GM23338 (cell line): ENCODE measurements at regions not wholly inside any gene's neighbourhood (a gene's known extent, or its start where the extent isn't known, plus 50 kb on each side); places are given as distances from the start of the nearest gene placed in this dataset.

Source experiments
- ATAC-seq: fragments of 200-7000 bp; cut with Tn5 transposase; 3 replicates; pipeline ENCODE4 v1.9.1; 2020
- DNase-seq: peaks from one replicate; pipeline ENCODE4 v3.0.0-alpha.2; 2015; ENCODE audit warnings: low spot score
- H2AFZ ChIP-seq: fragments of 200-600 bp; sonication (generic); 2 replicates; pipeline ENCODE4 v1.8.0; 2016; ENCODE audit warnings: antibody characterized with exemption, mild to moderate bottlenecking, moderate library complexity
- H3F3A ChIP-seq: fragments of 200-600 bp; sonication (generic); replicated peaks from 2 replicates; pipeline ENCODE4 v1.8.0; 2017; ENCODE audit warnings: antibody characterized with exemption, mixed run types, low read depth
- H3K27ac ChIP-seq: fragments of 200-600 bp; sonication (generic); 2 replicates; pipeline ENCODE4 v1.6.1; 2016; ENCODE audit warnings: low read depth
- H3K27me3 ChIP-seq: fragments of 200-600 bp; sonication (generic); 2 replicates; pipeline ENCODE4 v1.8.0; 2016; ENCODE audit warnings: mild to moderate bottlenecking, mixed run types, moderate library complexity; ENCODE audit not compliant: insufficient read depth
- H3K36me3 ChIP-seq: fragments of 200-600 bp; sonication (generic); 2 replicates; pipeline ENCODE4 v1.8.0; 2016; ENCODE audit warnings: mild to moderate bottlenecking; ENCODE audit not compliant: insufficient read depth
- H3K4me1 ChIP-seq: fragments of 200-600 bp; sonication (generic); 2 replicates; pipeline ENCODE4 v1.8.0; 2016; ENCODE audit warnings: mild to moderate bottlenecking, moderate library complexity; ENCODE audit not compliant: insufficient read depth
- H3K4me2 ChIP-seq: fragments of 200-600 bp; sonication (generic); 2 replicates; pipeline ENCODE4 v1.7.1; 2017; ENCODE audit warnings: mixed run types
- H3K4me3 ChIP-seq: fragments of 200-600 bp; sonication (generic); 2 replicates; pipeline ENCODE4 v1.6.1; 2016; ENCODE audit warnings: mixed run types
- H3K79me2 ChIP-seq: fragments of 200-600 bp; sonication (generic); replicated peaks from 2 replicates; pipeline ENCODE4 v1.8.0; 2017; ENCODE audit warnings: mild to moderate bottlenecking; ENCODE audit not compliant: insufficient read depth
- H3K9me2 ChIP-seq: fragments of 200-600 bp; sonication (generic); 2 replicates; pipeline ENCODE4 v1.8.0; 2017; ENCODE audit not compliant: insufficient read depth
- H4K20me1 ChIP-seq: fragments of 200-600 bp; sonication (generic); replicated peaks from 2 replicates; pipeline ENCODE4 v1.8.0; 2017; ENCODE audit warnings: mild to moderate bottlenecking; ENCODE audit not compliant: insufficient read depth
- H3K27ac Mint-ChIP-seq: 2 replicates; pipeline ENCODE4 v1.8.0; 2020; ENCODE audit warnings: inconsistent platforms, mild to moderate bottlenecking, moderate library complexity, mixed read lengths
- H3K27me3 Mint-ChIP-seq: 3 replicates; pipeline ENCODE4 v1.8.0; 2022; ENCODE audit warnings: low read depth, mild to moderate bottlenecking, moderate library complexity, mixed read lengths, inconsistent platforms; ENCODE audit not compliant: insufficient read depth, poor library complexity
- H3K36me3 Mint-ChIP-seq: 3 replicates; pipeline ENCODE4 v1.8.0; 2021; ENCODE audit warnings: low read depth, mild to moderate bottlenecking, inconsistent platforms, moderate library complexity, mixed read lengths
- H3K4me1 Mint-ChIP-seq: 3 replicates; pipeline ENCODE4 v1.8.0; 2020; ENCODE audit warnings: mild to moderate bottlenecking, inconsistent platforms, mixed read lengths
- H3K4me3 Mint-ChIP-seq: 3 replicates; pipeline ENCODE4 v1.8.0; 2021; ENCODE audit warnings: moderate library complexity, mild to moderate bottlenecking, inconsistent platforms, mixed read lengths
- H3K9me3 Mint-ChIP-seq: 3 replicates; pipeline ENCODE4 v1.8.0; 2020; ENCODE audit warnings: moderate library complexity, mild to moderate bottlenecking, inconsistent platforms, mixed read lengths
- ETS1 ChIP-seq: IDR thresholded peaks from 2 replicates; pipeline ENCODE4 v1.6.1; 2016; ENCODE audit warnings: antibody characterized with exemption
- EZH2 ChIP-seq: fragments of 200-600 bp; sonication (generic); IDR thresholded peaks from one replicate; pipeline ENCODE4 v1.8.0; 2017; ENCODE audit warnings: antibody characterized with exemption, mild to moderate bottlenecking, low read depth; ENCODE audit not compliant: unreplicated experiment
- NANOG ChIP-seq: IDR thresholded peaks from 2 replicates; pipeline ENCODE4 v1.6.1; 2016; ENCODE audit warnings: antibody characterized with exemption, borderline replicate concordance
- POLR2AphosphoS5 ChIP-seq: IDR thresholded peaks from 2 replicates; pipeline ENCODE4 v1.6.1; 2016; ENCODE audit warnings: antibody characterized with exemption, low read depth
- REST ChIP-seq: IDR thresholded peaks from one replicate; pipeline ENCODE4 v1.6.1; 2018; ENCODE audit warnings: antibody characterized with exemption; ENCODE audit not compliant: unreplicated experiment
- ZNF331 ChIP-seq: fragments of 250-450 bp; sonication (Bioruptor Pico); IDR thresholded peaks from 2 replicates; pipeline ENCODE4 v1.5.0; 2020; ENCODE audit warnings: low read depth, mild to moderate bottlenecking, moderate library complexity
- ZNF462 ChIP-seq: fragments of 250-450 bp; sonication (Bioruptor Pico); IDR thresholded peaks from 2 replicates; pipeline ENCODE4 v1.5.0; 2020; ENCODE audit warnings: mild to moderate bottlenecking, moderate library complexity

- H3K27me3 Mint-ChIP-seq: no peaks in the 10 kb centered on the region
- H3K4me3 Mint-ChIP-seq: no peak overlapping the region
- no peaks in the 10 kb centered on the region for H3K79me2 ChIP-seq
- no peaks in the 10 kb centered on the region for H3K4me1 Mint-ChIP-seq
- H3F3A ChIP-seq: no peaks in the 10 kb centered on the region
- no peaks in the 10 kb centered on the region for H4K20me1 ChIP-seq
- no peaks in the 10 kb centered on the region; the same call in 1 of the 2 replicates for H3K9me2 ChIP-seq
- H3K27ac ChIP-seq: no peak overlapping the region
- no peak for ATAC-seq
- no peak for DNase-seq
- H3K4me1 ChIP-seq: no peaks in the 10 kb centered on the region
- no peaks in the 10 kb centered on the region for H3K27me3 ChIP-seq
- TF ChIP-seq EZH2 (no peak), NANOG (no peak), POLR2AphosphoS5 (no peak), ETS1 (no peak), REST (no peak), ZNF331 (CRISPR knock-in tag) (no peak), ZNF462 (CRISPR knock-in tag) (no peak)
- H3K4me2 ChIP-seq: no peak overlapping the region
- H3K27ac Mint-ChIP-seq: no peak overlapping the region
- no peaks in the 10 kb centered on the region; the same call in 2 of the 3 replicates for H3K36me3 Mint-ChIP-seq
- no peaks in the 10 kb centered on the region for H3K36me3 ChIP-seq
- no peak overlapping the region for H2AFZ ChIP-seq
- no peak overlapping the region for H3K4me3 ChIP-seq
- peaks cover 3% of the 10 kb centered on the region; the same call in 1 of the 3 replicates for H3K9me3 Mint-ChIP-seq
These were observed 254.8 kb upstream of the STXBP5 start for GRCh38 chr6:146949425-146949824.
